Renal cortical epithelial cell (primary cell): ENCODE measurements at regions not wholly inside any gene's neighbourhood (a gene's known extent, or its start where the extent isn't known, plus 50 kb on each side); places are given as distances from the start of the nearest gene placed in this dataset.
A peak's percentile ranks its signal among the peaks of the same experiment; 100 is the strongest.
"Not testable (repeated sequence)": the region's sequence is repeated elsewhere in the genome, so short reads cannot be mapped to it uniquely, and the experiment has no call there.

Experiments
- DNase-seq: peaks from one replicate; pipeline ENCODE4 v3.0.0-alpha.2; 2011; ENCODE audit warnings: low read depth

GRCh38 chr13:74298923-74299322 is 164.7 kb upstream of the KLF12 start:
- no peak for DNase-seq

- peak; percentile 98 for DNase-seq
Measured at GRCh38 chr13:74289861-74290773, 155.9 kb upstream of the KLF12 start.

DNA sequence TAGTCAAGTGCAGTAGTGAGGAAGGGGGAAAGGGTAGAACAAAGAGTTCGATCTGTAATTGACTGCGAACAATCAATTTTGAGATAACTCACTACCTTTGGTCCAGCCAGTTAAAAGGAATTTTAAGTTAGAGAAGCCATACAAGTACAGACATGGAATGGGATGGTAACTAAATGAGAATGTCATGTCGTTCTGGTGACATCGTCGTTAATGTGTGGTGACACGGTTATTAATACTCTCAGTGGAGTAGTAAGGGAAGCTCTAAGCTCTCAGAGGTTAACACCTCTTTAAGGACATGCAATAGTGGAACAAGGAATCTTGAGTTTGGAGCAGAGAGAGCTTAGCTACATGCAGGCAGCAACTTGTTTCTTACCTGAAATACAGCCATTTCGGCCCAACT is 154.9 kb upstream of the KLF12 start:
- no peak for DNase-seq

DNA sequence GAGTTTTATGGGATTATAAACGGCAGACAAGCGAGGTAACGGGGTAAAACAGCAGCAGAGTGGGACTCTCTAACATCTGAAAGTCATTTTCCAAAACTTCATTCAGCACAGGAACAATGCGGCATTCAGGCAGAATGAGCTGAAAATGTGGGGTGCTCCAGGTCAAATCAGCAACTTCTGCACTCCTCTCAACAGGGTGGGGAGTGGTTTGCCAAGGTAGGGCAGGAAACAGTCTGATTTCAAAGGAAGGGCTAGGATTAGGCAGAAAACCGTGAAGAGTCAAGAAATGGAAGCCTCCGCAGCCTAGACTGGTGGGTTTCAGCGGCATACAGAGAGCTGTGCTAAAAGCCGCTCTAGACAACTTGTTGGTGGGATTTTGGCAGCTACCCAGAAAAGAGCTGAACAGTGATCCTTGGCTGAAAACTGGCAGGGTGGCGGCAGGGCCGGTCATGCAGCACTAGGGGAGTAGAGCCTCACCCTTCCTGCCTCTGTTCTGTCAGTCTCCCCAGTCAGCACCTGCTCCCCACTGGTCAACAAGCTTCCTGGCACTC is 154.2 kb upstream of the KLF12 start:
- DNase-seq, result peak; percentile 17

GRCh38 chr13:74287724-74288169 is 153.5 kb upstream of the KLF12 start:
- DNase-seq, result peak; percentile 92

GRCh38 chr13:74280795-74281490 is 146.7 kb upstream of the KLF12 start:
- no peak for DNase-seq

DNA sequence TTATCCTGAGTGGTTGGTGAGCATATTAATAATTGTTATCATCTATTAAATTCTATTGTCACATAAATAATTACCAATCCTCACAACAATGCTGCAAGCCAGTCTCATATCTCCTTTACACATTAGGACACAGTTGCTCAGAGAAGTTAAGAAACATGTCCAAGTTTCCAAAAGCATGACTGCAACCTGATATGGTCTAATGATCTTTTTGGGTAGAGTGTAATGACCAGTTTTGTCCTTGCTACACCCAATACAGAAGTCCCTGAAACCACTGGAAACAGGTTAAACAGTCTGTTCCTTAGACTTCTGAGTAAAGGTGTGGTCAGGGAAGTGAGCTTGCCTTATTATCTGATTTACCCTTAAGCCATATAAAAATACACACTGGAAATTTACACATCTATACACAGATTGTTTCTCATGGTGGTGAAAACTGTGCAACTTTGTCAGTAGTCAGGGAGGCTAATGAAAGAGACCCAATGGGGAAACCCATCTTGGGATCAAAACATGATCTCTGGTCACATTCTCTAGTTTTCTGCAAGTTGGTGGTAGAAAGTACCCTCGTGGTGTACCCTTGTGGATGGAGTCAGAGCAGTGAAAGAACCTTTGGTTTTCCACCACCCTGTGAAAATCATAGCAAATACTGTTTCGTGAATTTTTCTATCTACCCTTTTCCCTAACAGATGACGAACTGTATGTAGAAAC is 146.0 kb upstream of the KLF12 start:
- no peak for DNase-seq

DNA sequence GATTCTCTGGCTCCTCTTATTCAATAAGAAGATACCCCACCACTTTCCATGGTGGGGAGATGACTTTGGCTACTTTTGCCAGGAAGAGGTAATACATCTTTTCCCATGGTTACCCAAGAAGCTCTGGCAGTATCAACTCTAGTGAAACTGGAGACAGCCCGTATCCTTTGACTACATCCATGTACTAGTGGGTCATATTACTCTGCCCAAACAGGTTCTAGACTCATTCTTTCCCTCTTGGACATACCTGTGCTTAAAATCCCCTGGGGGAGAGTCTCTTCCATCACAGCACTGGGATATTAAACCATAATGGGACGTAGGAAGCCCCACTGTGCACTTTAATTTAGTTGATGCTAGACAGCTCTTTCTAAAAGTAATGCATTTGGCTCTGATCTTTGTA is 144.7 kb upstream of the KLF12 start:
- DNase-seq, result no peak

GRCh38 chr13:74274916-74275315 is 140.7 kb upstream of the KLF12 start:
- no peak for DNase-seq

- DNase-seq, result no peak
Measured at GRCh38 chr13:74273581-74273980, 139.4 kb upstream of the KLF12 start.

GRCh38 chr13:74272826-74273225 is 138.6 kb upstream of the KLF12 start:
- DNase-seq, result no peak

- DNase-seq, result peak; percentile 68
Measured at GRCh38 chr13:74270018-74270417, 135.8 kb upstream of the KLF12 start.

GRCh38 chr13:74266861-74267260 is 132.7 kb upstream of the KLF12 start:
- no peak for DNase-seq

- no peak for DNase-seq
Measured at GRCh38 chr13:74266309-74266708, 132.1 kb upstream of the KLF12 start.

GRCh38 chr13:74264333-74264732 is 130.1 kb upstream of the KLF12 start:
- no peak for DNase-seq

GRCh38 chr13:74260420-74260819 is 126.2 kb upstream of the KLF12 start:
- DNase-seq, result not testable (repeated sequence)

DNA sequence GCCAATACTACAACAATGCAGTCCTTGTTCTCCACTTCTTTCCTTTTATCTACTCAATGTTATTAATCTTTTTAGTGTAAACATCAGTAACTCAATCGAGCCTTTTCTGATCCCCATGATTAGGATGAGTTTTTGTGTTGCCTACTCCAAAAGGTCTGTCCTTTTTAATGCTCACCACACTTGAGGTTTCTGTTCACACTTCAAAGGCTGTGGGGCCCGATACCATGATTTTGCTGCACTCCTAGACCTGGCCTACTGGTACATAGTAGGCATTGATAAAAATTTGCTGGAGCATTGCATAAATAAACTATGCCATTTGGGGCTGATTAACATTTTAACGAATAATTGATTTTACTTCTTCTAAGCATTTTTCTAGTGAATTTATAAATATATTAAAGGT is 125.4 kb upstream of the KLF12 start:
- no peak for DNase-seq

DNA sequence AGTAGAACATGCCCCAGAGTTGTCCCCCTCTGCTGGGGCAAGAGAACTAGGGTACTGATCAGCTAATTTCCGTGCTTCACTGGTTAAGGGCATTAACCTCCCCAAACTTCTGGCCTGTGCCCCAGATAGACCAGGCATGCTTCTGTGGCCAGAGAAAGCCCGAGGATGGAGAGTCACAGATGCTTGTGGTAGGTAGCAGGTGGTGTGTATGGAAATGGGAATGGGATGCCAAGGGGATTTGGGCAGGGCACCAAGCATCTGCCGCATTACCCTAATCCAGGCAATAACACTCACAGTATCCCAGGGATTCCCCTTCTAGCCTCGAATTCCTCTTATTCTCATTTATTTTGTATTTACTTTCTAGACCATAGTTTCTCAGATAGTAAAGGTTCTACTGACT is 124.8 kb upstream of the KLF12 start:
- DNase-seq, result no peak

GRCh38 chr13:74256969-74257368 is 122.8 kb upstream of the KLF12 start:
- DNase-seq, result no peak

DNA sequence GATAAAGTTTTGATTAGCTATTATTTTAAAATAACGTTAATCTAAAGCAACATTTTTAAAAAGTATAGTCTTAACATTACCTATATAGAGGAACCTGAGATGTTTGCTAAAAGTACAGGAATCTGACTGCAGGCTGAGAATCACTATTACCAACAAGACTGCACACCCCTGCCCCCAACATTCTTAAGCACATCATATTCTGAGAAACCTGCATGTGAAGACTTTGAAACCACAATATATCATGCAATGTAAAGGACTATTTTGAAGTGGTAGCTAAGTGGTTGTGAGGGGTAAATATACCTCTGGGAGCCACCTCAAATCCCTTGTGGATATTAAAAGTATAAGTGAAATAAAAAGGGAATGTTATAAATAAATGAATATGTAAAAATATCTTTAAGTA is 119.0 kb upstream of the KLF12 start:
- DNase-seq, result no peak

GRCh38 chr13:74251778-74252519 is 117.7 kb upstream of the KLF12 start:
- peak; percentile 16 for DNase-seq
